ENCODE measurements at regions not wholly inside any gene's neighbourhood (a gene's known extent, or its start where the extent isn't known, plus 50 kb on each side); places are given as distances from the start of the nearest gene placed in this dataset.

GRCh38 chr6:7488494-7488893, 53.0 kb upstream of the DSP start:
- H3K9ac ChIP-seq (ENCODE audit: insufficient read length): no peak overlapping the region
- no peaks in the 10 kb centered on the region for H3K36me3 ChIP-seq (ENCODE audit: insufficient read depth, low read length)
- no peak overlapping the region for H3K27ac ChIP-seq
- no peak for TF ChIP-seq FOXP2 (optimal IDR thresholded peaks at IDR 0.05; ENCODE audit: control extremely low read depth, extremely low read length, insufficient read depth)
- TF ChIP-seq EZH2 (IDR thresholded peaks at IDR 0.05): no peak
- no peak for TF ChIP-seq POLR2AphosphoS5 (IDR thresholded peaks at IDR 0.05; ENCODE audit: borderline replicate concordance, low read depth, low read length)
- no peak for DNase-seq (ENCODE audit: low read depth, low spot score)
- H3K9me3 ChIP-seq (ENCODE audit: low read depth, low read length): no peaks in the 10 kb centered on the region
- no peak overlapping the region for H3K4me3 ChIP-seq

GRCh38 chr6:7489376-7489775, 52.1 kb upstream of the DSP start:
- H3K9me3 ChIP-seq (ENCODE audit: low read depth, low read length): no peaks in the 10 kb centered on the region
- no peak overlapping the region for H3K27ac ChIP-seq
- H3K36me3 ChIP-seq (ENCODE audit: insufficient read depth, low read length): no peaks in the 10 kb centered on the region
- H3K4me3 ChIP-seq: no peak overlapping the region
- TF ChIP-seq FOXP2 (optimal IDR thresholded peaks at IDR 0.05; ENCODE audit: control extremely low read depth, extremely low read length, insufficient read depth) (no peak), POLR2AphosphoS5 (IDR thresholded peaks at IDR 0.05; ENCODE audit: borderline replicate concordance, low read depth, low read length) (no peak), EZH2 (IDR thresholded peaks at IDR 0.05) (no peak)
- H3K9ac ChIP-seq (ENCODE audit: insufficient read length): no peak overlapping the region
- DNase-seq (ENCODE audit: low read depth, low spot score): no peak

Data from SK-N-MC (cell line).